HEK293T (cell line): ENCODE measurements at regions not wholly inside any gene's neighbourhood (a gene's known extent, or its start where the extent isn't known, plus 50 kb on each side); places are given as distances from the start of the nearest gene placed in this dataset.

Experiments
- FOXM1 ChIP-seq: fragments of 450-650 bp; IDR thresholded peaks from 2 replicates; pipeline ENCODE4 v1.6.1; 2017; ENCODE audit warnings: mild to moderate bottlenecking, borderline replicate concordance
- TARDBP ChIP-seq: fragments of 450-650 bp; IDR thresholded peaks from 2 replicates; pipeline ENCODE4 v1.6.1; 2016

- TF ChIP-seq TARDBP (no peak), FOXM1 (no peak)
Observed at GRCh38 chr14:96693987-96694386, 103.2 kb upstream of the VRK1 start.
